ENCODE measurements at regions not wholly inside any gene's neighbourhood (a gene's known extent, or its start where the extent isn't known, plus 50 kb on each side); places are given as distances from the start of the nearest gene placed in this dataset.

GRCh38 chr15:95228856-95229555 is 997.6 kb downstream of the MCTP2 start:
- intact Hi-C loops (cut with DNase I) = no loop called here
- DNase-seq = no peak

- DNase-seq = no peak
- intact Hi-C loops (cut with DNase I) = no loop called here
Measured at GRCh38 chr15:95235033-95235432, 1003.7 kb downstream of the MCTP2 start.

DNA sequence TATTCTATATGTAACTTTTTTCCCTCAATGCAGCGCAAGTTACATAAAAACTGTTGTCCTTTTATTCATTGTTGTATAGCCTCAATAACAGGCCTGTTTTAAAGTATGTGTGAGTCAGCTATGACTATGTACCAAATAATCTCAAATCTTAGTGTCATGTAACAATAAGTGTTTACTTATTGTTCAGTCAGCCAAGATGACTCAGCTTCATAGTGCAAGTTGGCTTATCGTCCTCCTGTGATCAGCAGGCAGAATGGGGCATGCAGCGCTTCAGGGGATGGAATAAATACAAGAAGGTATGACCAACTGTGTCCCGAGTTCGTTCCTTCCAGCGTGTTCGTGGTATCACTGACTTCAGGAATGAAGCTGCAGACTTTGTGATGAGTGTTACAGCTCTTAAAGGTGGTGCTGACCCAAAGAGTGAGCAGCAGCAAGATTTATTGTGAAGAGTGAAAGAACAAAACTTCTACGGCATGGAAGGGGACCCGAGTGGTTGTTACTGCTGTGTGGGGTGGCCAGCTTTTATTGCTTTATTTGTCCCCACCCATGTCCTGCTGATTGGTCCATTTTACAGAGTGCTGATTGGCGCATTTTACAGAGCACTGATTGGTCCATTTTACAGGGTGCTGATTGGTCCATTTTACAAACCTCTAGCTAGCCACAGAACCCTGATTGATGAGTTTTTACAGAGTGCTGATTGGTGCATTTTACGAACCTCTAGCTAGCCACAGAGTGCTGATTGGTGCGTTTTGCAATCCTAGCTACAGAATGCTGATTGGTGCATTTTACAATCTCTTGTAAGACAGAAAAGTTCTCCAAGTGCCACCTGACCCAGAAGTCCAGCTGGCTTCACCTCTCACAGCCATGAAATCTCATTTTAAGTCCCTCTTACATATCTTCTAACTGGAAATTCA is 1016.0 kb downstream of the MCTP2 start:
- DNase-seq = no peak
- intact Hi-C loops (cut with DNase I) = no loop called here

- intact Hi-C loops (cut with DNase I) = no loop called here
- no peak for DNase-seq
Measured at GRCh38 chr15:95249524-95249923, 1018.2 kb downstream of the MCTP2 start.

DNA sequence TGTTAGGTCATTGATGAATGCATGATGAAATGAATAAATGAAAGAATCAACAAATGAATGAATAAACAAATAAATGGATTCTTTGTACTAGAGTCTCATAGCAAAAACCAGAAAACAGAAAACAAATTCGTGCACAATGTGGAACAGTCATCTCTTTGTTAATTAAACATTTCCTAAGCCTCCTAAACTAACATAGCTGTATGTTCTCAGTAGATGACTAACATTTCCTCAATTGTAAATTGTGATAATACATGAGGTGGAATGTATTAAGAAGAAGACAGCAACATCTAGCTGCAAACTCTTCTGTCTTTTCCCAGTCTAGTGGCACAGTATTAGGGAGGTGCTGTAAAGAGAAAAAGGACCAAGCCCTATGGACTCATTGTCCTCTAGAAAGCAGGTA is 1021.0 kb downstream of the MCTP2 start:
- DNase-seq = no peak
- intact Hi-C loops (cut with DNase I) = no loop called here

DNA sequence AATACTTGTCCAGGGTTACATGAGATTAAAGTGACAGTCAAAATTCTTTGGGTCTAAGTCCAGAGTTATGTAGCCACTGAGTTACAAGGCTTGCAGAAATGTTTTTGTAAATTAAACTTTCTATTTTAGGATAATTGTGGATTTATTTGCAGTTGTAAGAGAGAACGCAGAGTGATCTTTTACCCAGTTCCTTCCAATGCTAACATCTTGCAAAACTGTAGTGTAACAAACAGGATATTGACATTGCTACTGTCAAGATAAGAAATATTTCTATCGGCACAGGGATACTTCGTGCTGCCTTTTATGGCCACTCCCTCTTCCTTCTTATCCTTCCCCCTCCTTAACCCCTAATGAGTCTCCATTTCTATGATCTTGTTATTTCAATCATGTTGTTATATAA is 1022.9 kb downstream of the MCTP2 start:
- intact Hi-C loops (cut with DNase I) = no loop called here
- DNase-seq = no peak

- intact Hi-C loops (cut with DNase I) = no loop called here
Measured at GRCh38 chr15:95259513-95259912, 1028.2 kb downstream of the MCTP2 start.

DNA sequence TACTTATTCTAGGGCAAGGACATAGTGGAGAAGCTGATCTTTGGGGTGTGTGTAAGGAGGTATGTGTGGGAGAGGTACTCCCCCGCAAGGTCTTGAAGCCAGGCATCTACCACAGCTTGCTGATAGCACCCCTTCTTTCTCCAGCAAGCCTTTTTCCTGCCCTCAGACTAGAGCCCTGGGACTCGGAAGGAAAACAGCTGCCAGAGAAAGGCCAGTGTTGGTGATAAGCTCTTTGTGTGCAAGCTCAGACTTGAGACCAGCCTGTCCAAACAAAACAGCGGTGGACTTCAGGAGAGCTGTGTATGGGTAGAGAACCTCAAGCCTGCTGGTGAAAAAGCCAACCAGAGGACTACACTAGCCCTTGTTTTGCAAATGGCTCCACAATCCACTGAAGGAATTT is 1028.6 kb downstream of the MCTP2 start:
- DNase-seq = no peak
- intact Hi-C loops (cut with DNase I) = loop anchor here (10.0 kb wide), 1 partner anchor 1085 kb away; no protein-coding TSS in a partner anchor

More at GRCh38 chr15:95259513-95259912, 1028.2 kb downstream of the MCTP2 start:
- DNase-seq = peak; percentile 29 to 87 (median 70)

DNA sequence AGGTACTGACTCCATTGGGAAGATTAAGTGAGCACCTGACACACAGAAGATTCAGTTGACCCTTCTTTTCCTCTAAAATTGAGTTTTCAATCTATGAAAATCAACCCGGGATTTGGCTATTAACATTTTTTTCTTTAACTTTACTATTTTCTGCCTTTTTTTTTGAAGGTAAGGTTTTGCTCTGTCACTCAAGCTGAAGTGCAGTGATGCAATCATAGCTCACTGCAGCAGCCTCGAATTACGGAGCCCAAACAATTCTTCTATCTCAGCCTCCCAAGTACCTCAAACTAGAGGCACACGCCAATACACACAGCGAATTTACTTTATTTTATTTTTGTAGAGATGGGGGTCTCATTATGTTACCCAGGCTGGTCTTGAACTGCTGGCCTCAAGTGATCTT is 1029.5 kb downstream of the MCTP2 start:
- DNase-seq = no peak
- intact Hi-C loops (cut with DNase I) = loop anchor here (10.0 kb wide), 1 partner anchor 1084 kb away; no protein-coding TSS in a partner anchor

GRCh38 chr15:95261546-95261945 is 1030.2 kb downstream of the MCTP2 start:
- intact Hi-C loops (cut with DNase I) = loop anchor here (10.0 kb wide), 1 partner anchor 1083 kb away; no protein-coding TSS in a partner anchor
- DNase-seq = no peak

DNA sequence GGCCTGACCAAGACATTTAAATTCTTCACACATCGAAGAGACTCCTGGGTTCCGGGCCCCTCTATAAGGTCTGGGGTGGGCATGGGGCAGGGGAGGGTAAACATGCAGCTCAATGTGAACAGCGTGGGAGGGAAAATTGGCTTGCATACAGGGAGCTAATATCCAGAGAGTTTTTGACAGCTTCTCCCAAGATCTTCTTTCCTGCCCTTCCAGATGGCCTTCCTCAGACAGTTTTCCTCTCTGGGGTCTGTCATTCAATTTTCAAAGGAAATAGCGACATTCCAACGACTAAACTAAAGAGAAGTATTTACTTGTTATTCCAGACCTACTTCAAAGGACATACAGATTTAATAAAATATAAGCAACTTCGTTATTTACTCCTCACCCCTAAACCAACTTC is 1030.6 kb downstream of the MCTP2 start:
- no peak for DNase-seq

DNA sequence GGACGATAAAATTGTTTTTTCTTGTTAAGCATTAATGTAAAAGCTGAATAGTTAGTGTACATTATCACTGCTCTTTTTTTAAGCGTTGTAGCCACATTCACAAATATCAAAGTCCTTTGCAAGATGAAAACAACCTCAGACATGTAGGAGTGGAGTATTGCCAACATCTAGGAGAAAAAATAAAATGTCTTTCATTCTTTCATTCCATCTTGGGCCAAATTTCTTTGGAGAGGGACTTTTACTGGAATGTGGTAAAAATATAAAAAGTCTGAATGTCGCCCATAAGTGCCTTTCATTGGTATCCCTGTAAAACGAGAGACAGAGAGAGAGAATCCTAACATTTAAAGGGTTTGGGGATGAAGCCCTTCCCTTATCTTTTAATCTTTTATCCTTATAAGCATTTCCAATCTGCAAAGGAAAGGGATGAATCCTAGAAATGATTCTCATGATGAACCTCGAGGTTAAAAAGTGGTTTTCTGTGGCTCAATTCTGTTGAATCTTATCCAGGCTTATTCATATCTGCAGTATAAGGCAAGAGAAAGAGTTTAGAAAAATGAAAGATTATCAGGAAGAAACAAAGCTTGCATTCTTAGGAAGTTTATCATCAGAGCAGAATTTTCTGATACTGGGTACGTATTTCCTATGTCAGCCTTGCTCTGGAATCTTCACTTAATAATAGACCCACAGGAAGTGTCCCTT is 1031.7 kb downstream of the MCTP2 start:
- intact Hi-C loops (cut with DNase I) = loop anchor here (10.0 kb wide), 1 partner anchor 1082 kb away; no protein-coding TSS in a partner anchor
- DNase-seq = no peak

More for the DNA sequence above, 1030.6 kb downstream of the MCTP2 start:
- intact Hi-C loops (cut with DNase I) = loop anchor here (10.0 kb wide), 1 partner anchor 1083 kb away; no protein-coding TSS in a partner anchor

- intact Hi-C loops (cut with DNase I) = loop anchor here (10.0 kb wide), 1 partner anchor 1081 kb away; no protein-coding TSS in a partner anchor
- no peak for DNase-seq
Measured at GRCh38 chr15:95263751-95264150, 1032.4 kb downstream of the MCTP2 start.

DNA sequence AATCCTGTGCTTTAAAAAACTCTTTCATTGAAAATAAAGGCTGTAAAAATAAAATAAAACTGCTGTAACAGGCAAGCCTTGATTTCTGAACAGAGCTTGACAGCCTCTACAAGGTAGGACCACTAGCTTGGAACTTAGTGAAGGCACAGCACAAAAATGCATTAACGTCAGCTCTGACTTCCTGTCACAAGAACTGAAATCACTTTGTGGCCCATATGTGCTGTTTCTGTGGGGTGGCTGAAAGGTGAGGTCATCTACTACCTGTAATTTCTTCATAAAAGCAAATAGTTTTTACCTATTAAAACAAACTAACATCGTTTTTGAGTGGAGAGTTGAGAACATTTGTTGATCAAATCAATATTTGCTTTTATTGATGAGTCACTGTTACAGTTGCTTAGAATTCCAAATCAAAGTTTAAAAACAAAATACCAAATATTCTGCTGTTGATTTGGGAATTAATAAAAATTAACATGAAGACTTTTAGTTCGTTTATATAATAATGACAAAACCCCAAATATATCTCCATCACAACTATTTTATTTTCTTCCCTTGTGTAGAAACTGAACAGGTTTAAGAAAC is 1034.1 kb downstream of the MCTP2 start:
- intact Hi-C loops (cut with DNase I) = loop anchor here (10.0 kb wide), 1 partner anchor 1079 kb away; no protein-coding TSS in a partner anchor
- DNase-seq = no peak

- intact Hi-C loops (cut with DNase I) = loop anchor here (10.0 kb wide), 1 partner anchor 1078 kb away; no protein-coding TSS in a partner anchor
- DNase-seq = no peak
Measured at GRCh38 chr15:95266451-95267061, 1035.2 kb downstream of the MCTP2 start.

GRCh38 chr15:95267481-95267880 is 1036.1 kb downstream of the MCTP2 start:
- intact Hi-C loops (cut with DNase I) = loop anchor here (10.0 kb wide), 1 partner anchor 1077 kb away; no protein-coding TSS in a partner anchor

GRCh38 chr15:95269242-95270183 is 1038.2 kb downstream of the MCTP2 start:
- no peak for DNase-seq
- intact Hi-C loops (cut with DNase I) = loop anchor here (10.0 kb wide), 1 partner anchor 1075 kb away; no protein-coding TSS in a partner anchor

More at GRCh38 chr15:95267481-95267880, 1036.1 kb downstream of the MCTP2 start:
- DNase-seq = no peak

All from head of caudate nucleus (tissue), 42 donors.